B cell (primary cell): ENCODE measurements at regions not wholly inside any gene's neighbourhood (a gene's known extent, or its start where the extent isn't known, plus 50 kb on each side); places are given as distances from the start of the nearest gene placed in this dataset.

Source experiments
- ATAC-seq: fragments of 200-7000 bp; cut with Tn5 transposase; one replicate; pipeline ENCODE4 v1.10.0; 2021; ENCODE audit warnings: low read depth, mild to moderate bottlenecking, moderate number of reproducible peaks, moderate library complexity
- CTCF ChIA-PET: fragments of 350-600 bp; sonication (Branson Sonifier 250); formaldehyde crosslinking; loops from one replicate; lab custom pipeline; 2021; ENCODE audit warnings: antibody characterized with exemption, inconsistent platforms; lab: Charles Lee
- POLR2A ChIA-PET: fragments of 350-600 bp; sonication (Branson Sonifier 250); formaldehyde crosslinking; loops from one replicate; lab custom pipeline; 2021; ENCODE audit warnings: antibody characterized with exemption; lab: Charles Lee
- DNase-seq: peaks from one replicate; pipeline ENCODE4 v3.0.0; 2013
- H2AFZ ChIP-seq: 2 replicates; pipeline ENCODE4 v1.6.1; 2012; ENCODE audit warnings: mild to moderate bottlenecking, low read depth, low read length; ENCODE audit not compliant: insufficient read depth, poor library complexity, severe bottlenecking
- H3K27ac ChIP-seq, 2 donors: 1 replicate in 1 of 2; 2 replicates in 1 of 2; pipeline ENCODE4 v1.5.1; 2012 to 2013; ENCODE audit warnings: low read length in 2 of 2, mild to moderate bottlenecking in 2 of 2, moderate library complexity in 1 of 2
- H3K27me3 ChIP-seq, 4 experiments: fragments of 200-600 bp in 1 of 4; sonication (generic) in 1 of 4; replicated peaks in 1 of 4; 1 replicate in 2 of 4; 2 replicates in 2 of 4; pipeline versions ENCODE4 v1.6.1 to v1.7.0; 2013 to 2016; ENCODE audit warnings: low read length in 3 of 4, mild to moderate bottlenecking in 2 of 4, mixed read lengths in 1 of 4, moderate library complexity in 1 of 4; ENCODE audit not compliant: insufficient read depth in 4 of 4, control insufficient read depth in 3 of 4; ENCODE audit errors: control extremely low read depth in 1 of 4
- H3K36me3 ChIP-seq, 2 experiments: replicated peaks in 1 of 2; 1 replicate in 1 of 2; 2 replicates in 1 of 2; pipeline versions ENCODE4 v1.6.1 to v1.7.1; 2013; ENCODE audit warnings: low read length in 1 of 2; ENCODE audit not compliant: insufficient read depth in 2 of 2, control insufficient read depth in 1 of 2; ENCODE audit errors: control extremely low read depth in 1 of 2, extremely low read depth in 1 of 2
- H3K4me1 ChIP-seq, 2 donors: fragments of 200-600 bp in 1 of 2; sonication (generic) in 1 of 2; 1 replicate in 1 of 2; 2 replicates in 1 of 2; pipeline versions ENCODE4 v1.5.1 to v1.6.1; 2013 to 2017; ENCODE audit warnings: low read length in 2 of 2; ENCODE audit not compliant: control insufficient read depth in 2 of 2, insufficient read depth in 2 of 2
- H3K4me2 ChIP-seq: replicated peaks from 2 replicates; pipeline ENCODE3; 2012; ENCODE audit warnings: mild to moderate bottlenecking, low read depth, low read length; ENCODE audit not compliant: poor library complexity, severe bottlenecking
- H3K4me3 ChIP-seq, 5 experiments: fragments of 200-600 bp in 1 of 5; sonication (generic) in 1 of 5; 1 replicate in 3 of 5; 2 replicates in 2 of 5; pipeline versions ENCODE4 v1.5.1 to v1.7.0; 2011 to 2016; ENCODE audit warnings: low read length in 4 of 5, mild to moderate bottlenecking in 4 of 5, low read depth in 2 of 5, control low read depth in 1 of 5, moderate library complexity in 1 of 5; ENCODE audit not compliant: insufficient read depth in 1 of 5; ENCODE audit errors: control extremely low read depth in 1 of 5, extremely low read depth in 1 of 5
- H3K79me2 ChIP-seq: fragments of 200-600 bp; sonication (generic); one replicate; pipeline ENCODE4 v1.6.0; 2016; ENCODE audit warnings: low read length; ENCODE audit not compliant: control insufficient read depth, insufficient read depth
- H3K9ac ChIP-seq: fragments of 200-600 bp; sonication (generic); 2 replicates; pipeline ENCODE4 v1.6.1; 2017; ENCODE audit warnings: mild to moderate bottlenecking, low read length, moderate library complexity
- H3K9me3 ChIP-seq, 3 donors: one replicate each; pipeline versions ENCODE4 v1.6.1 to v1.7.1; 2013; ENCODE audit warnings: low read length in 2 of 3; ENCODE audit not compliant: control insufficient read depth in 2 of 3, insufficient read depth in 1 of 3; ENCODE audit errors: control extremely low read depth in 1 of 3
- H4K20me1 ChIP-seq: 2 replicates; pipeline ENCODE4 v1.6.0; 2012; ENCODE audit warnings: mild to moderate bottlenecking, low read length; ENCODE audit not compliant: insufficient read depth, control insufficient read depth, poor library complexity, severe bottlenecking
- H3K27ac Mint-ChIP-seq: one replicate; pipeline ENCODE4 v1.8.0; 2021; ENCODE audit warnings: mixed read lengths
- H3K27me3 Mint-ChIP-seq: one replicate; pipeline ENCODE4 v1.8.0; 2021; ENCODE audit warnings: mixed read lengths
- H3K4me1 Mint-ChIP-seq: one replicate; pipeline ENCODE4 v1.8.0; 2021; ENCODE audit warnings: mixed read lengths
- H3K4me3 Mint-ChIP-seq: one replicate; pipeline ENCODE4 v1.8.0; 2021; ENCODE audit warnings: mixed read lengths
- H3K9me3 Mint-ChIP-seq: one replicate; pipeline ENCODE4 v1.8.0; 2022; ENCODE audit warnings: mixed read lengths; ENCODE audit not compliant: insufficient read depth
- EZH2 ChIP-seq: IDR thresholded peaks from 2 replicates; pipeline ENCODE4 v1.6.1; 2012; ENCODE audit warnings: borderline replicate concordance, low read depth, mild to moderate bottlenecking, moderate library complexity, low read length; ENCODE audit not compliant: insufficient read depth, poor library complexity, severe bottlenecking
- WGBS: methylation state at CpG from one replicate; pipeline ENCODE4 v1.1.5; 2013; ENCODE audit warnings: missing lambda C conversion rate; ENCODE audit not compliant: insufficient coverage; 5-methylcytosine and 5-hydroxymethylcytosine counted together
- intact Hi-C: fragments of 100-400 bp; cut with micrococcal nuclease; formaldehyde crosslinking; loops from one replicate; pipeline ENCODE4 v1.10.0; 2022
- TF ChIP-seq, protein P1 (sequence below): fragments of 200-600 bp; IDR thresholded peaks from one replicate; pipeline ENCODE4 v1.8.0; 2022; ENCODE audit warnings: antibody characterized with exemption, mild to moderate bottlenecking

DNA sequence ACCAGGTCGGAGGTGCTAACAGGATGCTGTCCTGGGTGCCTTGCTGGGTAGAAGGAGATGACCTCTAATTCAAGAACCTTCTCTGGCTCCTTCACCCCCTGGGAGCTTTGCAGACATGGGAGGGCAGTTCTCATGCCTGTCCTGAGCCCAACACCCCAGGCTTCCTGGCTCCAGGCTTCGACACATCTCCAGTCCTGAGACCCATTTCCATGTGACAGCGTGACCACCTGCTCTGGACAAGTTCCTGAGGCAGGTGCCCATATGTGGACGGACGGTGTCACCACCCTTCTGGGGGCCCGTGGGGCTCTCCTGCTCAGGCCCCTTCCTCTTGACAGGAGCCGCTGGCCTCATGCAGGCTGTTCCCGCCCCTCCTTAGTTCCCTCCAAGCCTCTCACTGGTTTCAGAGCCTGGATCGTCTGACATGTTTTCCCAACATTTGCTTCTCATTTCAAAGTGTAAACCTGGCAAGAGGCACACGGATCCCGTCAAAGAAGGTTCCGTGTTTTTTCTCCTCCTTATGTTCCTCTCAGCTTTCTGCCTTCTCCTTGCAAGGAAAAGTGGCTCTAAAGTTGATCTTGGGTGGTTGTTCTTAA, 291.9 kb upstream of the RTL1 start:
- Histone ChIP-seq H3K9ac (no peak overlapping the region), H3K79me2 (no peaks in the 10 kb centered on the region), H3K4me3 (no peak overlapping the region), H3K9me3 (peaks cover 0 to 31% (median 0%) of the 10 kb centered on the region in 3 donors), H2AFZ (no peak overlapping the region), H3K4me2 (no peak overlapping the region), H3K36me3 (no peaks in the 10 kb centered on the region), H3K4me1 (no peaks in the 10 kb centered on the region), H3K27ac (no peak overlapping the region), H3K27me3 (no peaks in the 10 kb centered on the region), H4K20me1 (no peaks in the 10 kb centered on the region)
- intact Hi-C loops, result no loop called here
- TF ChIP-seq, protein P1, sequence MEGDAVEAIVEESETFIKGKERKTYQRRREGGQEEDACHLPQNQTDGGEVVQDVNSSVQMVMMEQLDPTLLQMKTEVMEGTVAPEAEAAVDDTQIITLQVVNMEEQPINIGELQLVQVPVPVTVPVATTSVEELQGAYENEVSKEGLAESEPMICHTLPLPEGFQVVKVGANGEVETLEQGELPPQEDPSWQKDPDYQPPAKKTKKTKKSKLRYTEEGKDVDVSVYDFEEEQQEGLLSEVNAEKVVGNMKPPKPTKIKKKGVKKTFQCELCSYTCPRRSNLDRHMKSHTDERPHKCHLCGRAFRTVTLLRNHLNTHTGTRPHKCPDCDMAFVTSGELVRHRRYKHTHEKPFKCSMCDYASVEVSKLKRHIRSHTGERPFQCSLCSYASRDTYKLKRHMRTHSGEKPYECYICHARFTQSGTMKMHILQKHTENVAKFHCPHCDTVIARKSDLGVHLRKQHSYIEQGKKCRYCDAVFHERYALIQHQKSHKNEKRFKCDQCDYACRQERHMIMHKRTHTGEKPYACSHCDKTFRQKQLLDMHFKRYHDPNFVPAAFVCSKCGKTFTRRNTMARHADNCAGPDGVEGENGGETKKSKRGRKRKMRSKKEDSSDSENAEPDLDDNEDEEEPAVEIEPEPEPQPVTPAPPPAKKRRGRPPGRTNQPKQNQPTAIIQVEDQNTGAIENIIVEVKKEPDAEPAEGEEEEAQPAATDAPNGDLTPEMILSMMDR, result no peak
- TF ChIP-seq EZH2, result no peak
- Mint-ChIP-seq H3K9me3 (no peaks in the 10 kb centered on the region), H3K27me3 (no peaks in the 10 kb centered on the region), H3K27ac (no peak overlapping the region), H3K4me1 (no peaks in the 10 kb centered on the region), H3K4me3 (no peak overlapping the region)
- 84% methylated on average over 8 of the region's 12 CpGs for WGBS
- DNase-seq (no peak), ATAC-seq (no peak)
- CTCF ChIA-PET, result no interaction called here
- POLR2A ChIA-PET, result no interaction called here

DNA sequence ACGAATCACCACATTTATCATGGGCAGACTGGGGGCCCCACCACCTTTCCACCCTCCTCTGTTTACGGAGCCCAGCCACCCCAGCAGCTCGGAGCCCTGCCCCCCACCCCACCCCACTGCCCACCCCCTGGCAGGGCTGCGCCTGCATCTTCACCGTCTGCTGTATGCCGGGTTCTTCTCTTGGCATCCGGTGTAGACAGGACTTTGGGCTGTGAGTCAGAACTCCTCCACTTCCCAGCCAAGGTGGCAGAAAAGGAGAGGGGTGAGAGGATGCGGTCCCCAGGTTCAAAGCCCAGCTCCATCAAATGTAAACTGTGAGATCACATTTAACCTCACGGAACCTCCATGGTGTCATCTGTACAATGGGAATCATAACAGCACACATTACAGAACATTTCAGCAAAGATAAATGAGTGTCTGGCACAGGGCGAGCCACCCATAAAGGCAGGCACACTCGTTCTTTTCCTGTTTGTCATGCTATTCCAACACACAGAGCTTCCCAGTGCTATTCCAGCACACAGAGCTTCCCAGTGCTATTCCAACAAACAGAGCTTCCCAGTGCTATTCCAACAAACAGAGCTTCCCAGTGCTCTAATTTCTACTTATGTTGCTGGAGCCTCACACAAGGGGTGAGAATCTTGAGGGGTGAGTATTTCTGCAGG, 292.7 kb upstream of the RTL1 start:
- Histone ChIP-seq H3K79me2 (no peaks in the 10 kb centered on the region), H3K4me1 (no peaks in the 10 kb centered on the region), H3K9ac (no peak overlapping the region), H3K4me3 (no peak overlapping the region), H3K36me3 (no peaks in the 10 kb centered on the region), H3K9me3 (peaks cover 0 to 35% (median 0%) of the 10 kb centered on the region in 3 donors), H3K27ac (no peak overlapping the region), H3K4me2 (no peak overlapping the region), H3K27me3 (no peaks in the 10 kb centered on the region), H2AFZ (no peak overlapping the region), H4K20me1 (no peaks in the 10 kb centered on the region)
- intact Hi-C loops, result no loop called here
- Mint-ChIP-seq H3K9me3 (peaks cover 2% of the 10 kb centered on the region), H3K4me3 (no peak overlapping the region), H3K4me1 (no peaks in the 10 kb centered on the region), H3K27ac (no peak overlapping the region), H3K27me3 (no peaks in the 10 kb centered on the region)
- TF ChIP-seq, protein P1, result no peak
- ChIA-PET POLR2A (no interaction called here), CTCF (no interaction called here)
- DNase-seq (no peak), ATAC-seq (no peak)
- 100% methylated on average over 2 of the region's 11 CpGs for WGBS
